Breast epithelium (tissue), 4 donors: ENCODE measurements at regions not wholly inside any gene's neighbourhood (a gene's known extent, or its start where the extent isn't known, plus 50 kb on each side); places are given as distances from the start of the nearest gene placed in this dataset.

Experiments used
- DNase-seq, 2 donors: peaks; one replicate each; pipeline ENCODE4 v3.0.0-alpha.2; 2019; ENCODE audit warnings: low spot score in 2 of 2
- H3K27ac ChIP-seq, 2 donors: fragments of 200-600 bp; sonication (generic) in 1 of 2; one replicate each; pipeline ENCODE4 v1.5.1; 2016 to 2019; ENCODE audit warnings: mild to moderate bottlenecking in 1 of 2
- H3K27me3 ChIP-seq, 2 donors: fragments of 200-600 bp; sonication (generic) in 1 of 2; one replicate each; pipeline versions ENCODE4 v1.5.1 to v1.6.0; 2017 to 2019; ENCODE audit warnings: control low read depth in 1 of 2, mild to moderate bottlenecking in 1 of 2
- H3K36me3 ChIP-seq: fragments of 200-600 bp; one replicate; pipeline ENCODE4 v1.5.1; 2019
- H3K4me1 ChIP-seq, 2 donors: fragments of 200-600 bp; sonication (generic); one replicate each; pipeline ENCODE4 v1.5.1; 2016 to 2019; ENCODE audit warnings: control low read depth in 1 of 2
- H3K4me3 ChIP-seq, 3 donors: fragments of 200-600 bp; sonication (generic); 1 replicate in 2 of 3; 2 replicates in 1 of 3; pipeline ENCODE4 v1.5.1; 2016 to 2019; ENCODE audit warnings: mild to moderate bottlenecking in 3 of 3, moderate library complexity in 2 of 3
- H3K9me3 ChIP-seq, 2 donors: fragments of 200-600 bp; sonication (generic) in 1 of 2; one replicate each; pipeline ENCODE4 v1.5.1; 2016 to 2019; ENCODE audit warnings: control low read depth in 1 of 2
- CTCF ChIP-seq, 3 donors: fragments of 450-650 bp; IDR thresholded peaks; one replicate each; pipeline ENCODE4 v1.5.1; 2016 to 2017; ENCODE audit warnings: antibody characterized with exemption in 3 of 3, mild to moderate bottlenecking in 3 of 3, moderate library complexity in 3 of 3
- POLR2A ChIP-seq: fragments of 450-650 bp; IDR thresholded peaks from one replicate; pipeline ENCODE4 v1.6.1; 2016; ENCODE audit warnings: antibody characterized with exemption, mild to moderate bottlenecking, moderate library complexity
- POLR2AphosphoS5 ChIP-seq, 3 donors: sonication (generic); formaldehyde crosslinking; IDR thresholded peaks; one replicate each; pipeline ENCODE4 v1.6.1; 2017; ENCODE audit warnings: antibody characterized with exemption in 3 of 3
- intact Hi-C: fragments of 100-400 bp; cut with DNase I; formaldehyde crosslinking; loops from one replicate; pipeline ENCODE4 v1.15.1; 2023; ENCODE audit warnings: low total_unique reads

DNA sequence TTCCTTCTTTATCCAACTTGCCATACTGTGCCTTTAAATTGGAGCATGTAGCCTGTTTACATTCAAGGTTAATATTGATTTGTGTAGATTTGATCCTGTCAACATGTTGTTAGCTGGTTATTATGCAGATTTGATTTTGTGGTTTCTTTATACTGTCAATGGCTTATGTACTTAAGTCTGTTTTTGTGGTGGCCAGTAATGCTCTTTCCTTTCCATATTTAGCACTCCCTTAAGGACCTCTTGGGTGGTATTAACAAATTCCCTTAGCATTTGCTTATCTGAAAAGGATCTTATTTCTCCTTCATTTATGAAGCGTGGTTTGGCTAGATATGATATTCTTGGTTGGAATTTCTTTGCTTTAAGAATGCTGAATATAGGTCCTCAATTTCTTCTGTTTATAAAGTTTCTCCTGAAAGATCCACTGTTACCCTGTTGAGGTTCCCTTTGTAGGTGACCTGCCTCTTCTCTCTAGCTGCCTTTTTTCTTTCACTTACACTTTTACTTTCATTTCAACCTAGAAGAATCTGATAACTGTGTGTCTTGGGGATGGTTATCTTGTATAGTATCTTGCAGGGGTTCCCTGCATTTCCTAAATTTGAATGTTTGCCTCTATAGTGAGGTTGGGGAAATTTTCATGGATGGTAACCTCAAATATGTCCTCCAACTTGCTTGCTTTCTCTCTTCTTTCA is 86.9 kb upstream of the NEGR1 start:
- H3K27me3 ChIP-seq: no peaks in the 10 kb centered on the region
- H3K9me3 ChIP-seq: no peaks in the 10 kb centered on the region
- H3K27ac ChIP-seq: no peak overlapping the region
- H3K4me3 ChIP-seq: no peak overlapping the region
- DNase-seq: no peak
- H3K4me1 ChIP-seq: no peaks in the 10 kb centered on the region
- intact Hi-C loops: no loop called here
- H3K36me3 ChIP-seq: no peaks in the 10 kb centered on the region
- no peak for TF ChIP-seq POLR2AphosphoS5 (IDR thresholded peaks at IDR 0.05)
- no peak for TF ChIP-seq CTCF (IDR thresholded peaks at IDR 0.05)
- TF ChIP-seq POLR2A: no peak

GRCh38 chr1:72366466-72366865 is 84.1 kb upstream of the NEGR1 start:
- Histone ChIP-seq H3K9me3 (no peaks in the 10 kb centered on the region), H3K27me3 (no peaks in the 10 kb centered on the region), H3K4me1 (no peaks in the 10 kb centered on the region), H3K27ac (no peak overlapping the region), H3K4me3 (no peak overlapping the region), H3K36me3 (peaks cover 3% of the 10 kb centered on the region)
- DNase-seq: no peak
- intact Hi-C loops: no loop called here
- TF ChIP-seq POLR2AphosphoS5 (IDR thresholded peaks at IDR 0.05) (no peak), CTCF (IDR thresholded peaks at IDR 0.05) (no peak), POLR2A (no peak)

DNA sequence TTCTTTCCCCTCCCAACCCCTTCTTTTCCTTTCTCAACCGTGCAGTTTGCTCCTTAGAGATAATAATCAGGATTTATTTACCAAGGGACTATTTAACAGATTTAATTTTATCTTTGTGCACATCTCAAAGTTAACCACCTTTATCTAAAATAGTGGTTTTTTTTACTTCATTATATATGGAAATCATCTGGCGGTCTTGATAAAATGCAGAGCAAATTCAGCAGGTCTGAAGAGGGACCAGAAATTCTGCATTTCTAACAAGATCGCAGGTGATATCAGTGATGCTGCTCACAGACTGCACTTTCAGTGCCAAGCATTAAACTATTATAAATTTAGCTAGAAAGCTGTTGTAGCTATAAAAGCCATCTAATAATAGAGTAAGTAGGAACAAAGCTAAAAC is 83.4 kb upstream of the NEGR1 start:
- peaks cover 5% of the 10 kb centered on the region for H3K36me3 ChIP-seq
- H3K27ac ChIP-seq: no peak overlapping the region
- no peaks in the 10 kb centered on the region for H3K9me3 ChIP-seq
- DNase-seq: no peak
- no peaks in the 10 kb centered on the region for H3K4me1 ChIP-seq
- intact Hi-C loops: no loop called here
- no peaks in the 10 kb centered on the region for H3K27me3 ChIP-seq
- TF ChIP-seq CTCF (IDR thresholded peaks at IDR 0.05): no peak
- TF ChIP-seq POLR2AphosphoS5 (IDR thresholded peaks at IDR 0.05): no peak
- TF ChIP-seq POLR2A: no peak
- no peak overlapping the region for H3K4me3 ChIP-seq

DNA sequence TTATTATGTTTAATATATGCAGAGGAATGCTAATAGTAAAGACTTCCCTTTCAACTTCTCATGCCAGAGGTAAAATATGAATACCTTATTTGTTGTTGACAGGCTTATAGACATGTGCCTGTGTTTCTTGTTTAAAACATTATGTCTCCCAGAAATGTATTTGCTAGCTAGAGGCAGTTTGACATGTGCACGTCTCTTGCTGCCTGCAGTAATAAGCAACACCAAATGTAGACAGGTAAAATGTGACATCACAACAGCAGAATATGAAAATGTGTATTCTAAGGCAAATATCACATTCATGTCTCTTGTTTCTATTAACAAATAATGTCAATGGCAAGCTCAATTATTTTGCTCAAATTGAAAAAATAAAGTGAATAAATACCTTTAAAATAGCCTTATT is 80.2 kb upstream of the NEGR1 start:
- H3K4me3 ChIP-seq: no peak overlapping the region
- H3K27ac ChIP-seq: no peak overlapping the region
- H3K36me3 ChIP-seq: peaks cover 5% of the 10 kb centered on the region
- H3K27me3 ChIP-seq: no peaks in the 10 kb centered on the region
- H3K9me3 ChIP-seq: no peaks in the 10 kb centered on the region
- no peaks in the 10 kb centered on the region for H3K4me1 ChIP-seq
- DNase-seq: no peak
- intact Hi-C loops: no loop called here
- no peak for TF ChIP-seq CTCF (IDR thresholded peaks at IDR 0.05)
- TF ChIP-seq POLR2AphosphoS5 (IDR thresholded peaks at IDR 0.05): no peak
- no peak for TF ChIP-seq POLR2A

- no peaks in the 10 kb centered on the region for H3K9me3 ChIP-seq
- no peak overlapping the region for H3K27ac ChIP-seq
- intact Hi-C loops: no loop called here
- H3K27me3 ChIP-seq: no peaks in the 10 kb centered on the region
- TF ChIP-seq POLR2AphosphoS5 (IDR thresholded peaks at IDR 0.05): no peak
- no peak for TF ChIP-seq CTCF (IDR thresholded peaks at IDR 0.05)
- no peak for TF ChIP-seq POLR2A
- no peaks in the 10 kb centered on the region for H3K4me1 ChIP-seq
- peaks cover 5% of the 10 kb centered on the region for H3K36me3 ChIP-seq
- no peak overlapping the region for H3K4me3 ChIP-seq
- no peak for DNase-seq
Measured at GRCh38 chr1:72357411-72357810, 75.1 kb upstream of the NEGR1 start.
